ENCODE measurements at regions not wholly inside any gene's neighbourhood (a gene's known extent, or its start where the extent isn't known, plus 50 kb on each side); places are given as distances from the start of the nearest gene placed in this dataset.

GRCh38 chr2:62309081-62309464, 113.2 kb downstream of the B3GNT2 start:
- H3K27me3 ChIP-seq (ENCODE audit: insufficient read depth, low read length): no peaks in the 10 kb centered on the region

GRCh38 chr2:62307469-62308389, 111.8 kb downstream of the B3GNT2 start:
- no peaks in the 10 kb centered on the region for H3K9me3 ChIP-seq (ENCODE audit: low read length)
- H3K27me3 ChIP-seq (ENCODE audit: insufficient read depth, low read length): no peaks in the 10 kb centered on the region
- H3K4me1 ChIP-seq (ENCODE audit: insufficient read depth, low read length): peaks cover 8% of the 10 kb centered on the region
- no peak overlapping the region for H2AFZ ChIP-seq (ENCODE audit: low read depth, low read length)
- H3K36me3 ChIP-seq (ENCODE audit: insufficient read depth, low read length): no peaks in the 10 kb centered on the region
- no peak overlapping the region for H3K4me3 ChIP-seq (ENCODE audit: low read length)

More at GRCh38 chr2:62309081-62309464, 113.2 kb downstream of the B3GNT2 start:
- Histone ChIP-seq H3K4me3 (ENCODE audit: low read length) (no peak overlapping the region), H3K9me3 (ENCODE audit: low read length) (no peaks in the 10 kb centered on the region), H3K4me1 (ENCODE audit: insufficient read depth, low read length) (peaks cover 8% of the 10 kb centered on the region), H3K36me3 (ENCODE audit: insufficient read depth, low read length) (no peaks in the 10 kb centered on the region), H2AFZ (ENCODE audit: low read depth, low read length) (no peak overlapping the region)

GRCh38 chr2:62306751-62307468, 111.0 kb downstream of the B3GNT2 start:
- Histone ChIP-seq H3K4me1 (ENCODE audit: insufficient read depth, low read length) (peaks cover 8% of the 10 kb centered on the region), H3K36me3 (ENCODE audit: insufficient read depth, low read length) (no peaks in the 10 kb centered on the region), H3K4me3 (ENCODE audit: low read length) (no peak overlapping the region), H3K27me3 (ENCODE audit: insufficient read depth, low read length) (peaks cover 2% of the 10 kb centered on the region), H3K9me3 (ENCODE audit: low read length) (no peaks in the 10 kb centered on the region), H2AFZ (ENCODE audit: low read depth, low read length) (no peak overlapping the region)

- Histone ChIP-seq H3K27me3 (ENCODE audit: insufficient read depth, low read length) (peaks cover 2% of the 10 kb centered on the region), H3K36me3 (ENCODE audit: insufficient read depth, low read length) (no peaks in the 10 kb centered on the region), H3K9me3 (ENCODE audit: low read length) (no peaks in the 10 kb centered on the region), H3K4me1 (ENCODE audit: insufficient read depth, low read length) (peaks cover 8% of the 10 kb centered on the region), H3K4me3 (ENCODE audit: low read length) (no peak overlapping the region), H2AFZ (ENCODE audit: low read depth, low read length) (no peak overlapping the region)
Measured at GRCh38 chr2:62305421-62306176, 109.7 kb downstream of the B3GNT2 start.

GRCh38 chr2:62304429-62305417, 108.8 kb downstream of the B3GNT2 start:
- H3K27me3 ChIP-seq (ENCODE audit: insufficient read depth, low read length): peaks cover 2% of the 10 kb centered on the region
- H3K9me3 ChIP-seq (ENCODE audit: low read length): no peaks in the 10 kb centered on the region
- no peak overlapping the region for H2AFZ ChIP-seq (ENCODE audit: low read depth, low read length)
- H3K36me3 ChIP-seq (ENCODE audit: insufficient read depth, low read length): no peaks in the 10 kb centered on the region
- no peak overlapping the region for H3K4me3 ChIP-seq (ENCODE audit: low read length)
- peaks cover 8% of the 10 kb centered on the region for H3K4me1 ChIP-seq (ENCODE audit: insufficient read depth, low read length)

GRCh38 chr2:62303788-62304187, 107.9 kb downstream of the B3GNT2 start:
- Histone ChIP-seq H3K9me3 (ENCODE audit: low read length) (no peaks in the 10 kb centered on the region), H3K36me3 (ENCODE audit: insufficient read depth, low read length) (no peaks in the 10 kb centered on the region), H2AFZ (ENCODE audit: low read depth, low read length) (no peak overlapping the region), H3K4me1 (ENCODE audit: insufficient read depth, low read length) (peaks cover 8% of the 10 kb centered on the region), H3K27me3 (ENCODE audit: insufficient read depth, low read length) (peaks cover 2% of the 10 kb centered on the region), H3K4me3 (ENCODE audit: low read length) (no peak overlapping the region)

GRCh38 chr2:62302631-62303435, 106.9 kb downstream of the B3GNT2 start:
- H3K9me3 ChIP-seq (ENCODE audit: low read length): no peaks in the 10 kb centered on the region
- H3K27me3 ChIP-seq (ENCODE audit: insufficient read depth, low read length): peaks cover 2% of the 10 kb centered on the region
- H3K4me3 ChIP-seq (ENCODE audit: low read length): no peak overlapping the region
- H2AFZ ChIP-seq (ENCODE audit: low read depth, low read length): no peak overlapping the region
- H3K36me3 ChIP-seq (ENCODE audit: insufficient read depth, low read length): no peaks in the 10 kb centered on the region
- peaks cover 8% of the 10 kb centered on the region for H3K4me1 ChIP-seq (ENCODE audit: insufficient read depth, low read length)

GRCh38 chr2:62300925-62301324, 105.0 kb downstream of the B3GNT2 start:
- H3K36me3 ChIP-seq (ENCODE audit: insufficient read depth, low read length): no peaks in the 10 kb centered on the region
- H3K9me3 ChIP-seq (ENCODE audit: low read length): no peaks in the 10 kb centered on the region
- no peak overlapping the region for H2AFZ ChIP-seq (ENCODE audit: low read depth, low read length)
- peaks cover 2% of the 10 kb centered on the region for H3K27me3 ChIP-seq (ENCODE audit: insufficient read depth, low read length)
- H3K4me3 ChIP-seq (ENCODE audit: low read length): no peak overlapping the region
- H3K4me1 ChIP-seq (ENCODE audit: insufficient read depth, low read length): no peaks in the 10 kb centered on the region

GRCh38 chr2:62297624-62298010, 101.7 kb downstream of the B3GNT2 start:
- H2AFZ ChIP-seq (ENCODE audit: low read depth, low read length): no peak overlapping the region
- H3K4me3 ChIP-seq (ENCODE audit: low read length): no peak overlapping the region
- H3K27me3 ChIP-seq (ENCODE audit: insufficient read depth, low read length): peaks cover 2% of the 10 kb centered on the region
- peaks cover 6% of the 10 kb centered on the region for H3K4me1 ChIP-seq (ENCODE audit: insufficient read depth, low read length)
- H3K36me3 ChIP-seq (ENCODE audit: insufficient read depth, low read length): no peaks in the 10 kb centered on the region
- H3K9me3 ChIP-seq (ENCODE audit: low read length): no peaks in the 10 kb centered on the region

- H3K27me3 ChIP-seq (ENCODE audit: insufficient read depth, low read length): no peaks in the 10 kb centered on the region
- H3K4me1 ChIP-seq (ENCODE audit: insufficient read depth, low read length): peaks cover 6% of the 10 kb centered on the region
- no peak overlapping the region for H3K4me3 ChIP-seq (ENCODE audit: low read length)
- no peak overlapping the region for H2AFZ ChIP-seq (ENCODE audit: low read depth, low read length)
- no peaks in the 10 kb centered on the region for H3K36me3 ChIP-seq (ENCODE audit: insufficient read depth, low read length)
- no peaks in the 10 kb centered on the region for H3K9me3 ChIP-seq (ENCODE audit: low read length)
Measured at GRCh38 chr2:62296832-62297623, 101.1 kb downstream of the B3GNT2 start.
